ENCODE measurements at regions not wholly inside any gene's neighbourhood (a gene's known extent, or its start where the extent isn't known, plus 50 kb on each side); places are given as distances from the start of the nearest gene placed in this dataset.

GRCh38 chr6:169841907-169842606 is 90.6 kb downstream of the ERMARD start (continued):
- no peak for TF ChIP-seq IRF1 (CRISPR knock-in tag; IDR thresholded peaks at IDR 0.05)
- TF ChIP-seq, protein P1, sequence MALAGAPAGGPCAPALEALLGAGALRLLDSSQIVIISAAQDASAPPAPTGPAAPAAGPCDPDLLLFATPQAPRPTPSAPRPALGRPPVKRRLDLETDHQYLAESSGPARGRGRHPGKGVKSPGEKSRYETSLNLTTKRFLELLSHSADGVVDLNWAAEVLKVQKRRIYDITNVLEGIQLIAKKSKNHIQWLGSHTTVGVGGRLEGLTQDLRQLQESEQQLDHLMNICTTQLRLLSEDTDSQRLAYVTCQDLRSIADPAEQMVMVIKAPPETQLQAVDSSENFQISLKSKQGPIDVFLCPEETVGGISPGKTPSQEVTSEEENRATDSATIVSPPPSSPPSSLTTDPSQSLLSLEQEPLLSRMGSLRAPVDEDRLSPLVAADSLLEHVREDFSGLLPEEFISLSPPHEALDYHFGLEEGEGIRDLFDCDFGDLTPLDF (CRISPR knock-in tag; IDR thresholded peaks at IDR 0.05): no peak
- no peak for TF ChIP-seq IRF2 (CRISPR knock-in tag; IDR thresholded peaks at IDR 0.05; ENCODE audit: borderline replicate concordance, low read depth)
- TF ChIP-seq ZNF281 (CRISPR knock-in tag; IDR thresholded peaks at IDR 0.05): no peak
- TF ChIP-seq TP53 (CRISPR knock-in tag; IDR thresholded peaks at IDR 0.05): no peak
- TF ChIP-seq, protein P2, sequence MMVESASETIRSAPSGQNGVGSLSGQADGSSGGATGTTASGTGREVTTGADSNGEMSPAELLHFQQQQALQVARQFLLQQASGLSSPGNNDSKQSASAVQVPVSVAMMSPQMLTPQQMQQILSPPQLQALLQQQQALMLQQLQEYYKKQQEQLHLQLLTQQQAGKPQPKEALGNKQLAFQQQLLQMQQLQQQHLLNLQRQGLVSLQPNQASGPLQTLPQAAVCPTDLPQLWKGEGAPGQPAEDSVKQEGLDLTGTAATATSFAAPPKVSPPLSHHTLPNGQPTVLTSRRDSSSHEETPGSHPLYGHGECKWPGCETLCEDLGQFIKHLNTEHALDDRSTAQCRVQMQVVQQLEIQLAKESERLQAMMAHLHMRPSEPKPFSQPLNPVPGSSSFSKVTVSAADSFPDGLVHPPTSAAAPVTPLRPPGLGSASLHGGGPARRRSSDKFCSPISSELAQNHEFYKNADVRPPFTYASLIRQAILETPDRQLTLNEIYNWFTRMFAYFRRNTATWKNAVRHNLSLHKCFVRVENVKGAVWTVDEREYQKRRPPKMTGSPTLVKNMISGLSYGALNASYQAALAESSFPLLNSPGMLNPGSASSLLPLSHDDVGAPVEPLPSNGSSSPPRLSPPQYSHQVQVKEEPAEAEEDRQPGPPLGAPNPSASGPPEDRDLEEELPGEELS (CRISPR knock-in tag; IDR thresholded peaks at IDR 0.05): no peak
- TF ChIP-seq GTF2I (CRISPR knock-in tag; conservative IDR thresholded peaks at IDR 0.05): no peak
- TF ChIP-seq SOX15 (CRISPR knock-in tag; IDR thresholded peaks at IDR 0.05): no peak
- TF ChIP-seq ETV6 (CRISPR knock-in tag; IDR thresholded peaks at IDR 0.05): no peak
- no peak for TF ChIP-seq TEAD1 (CRISPR knock-in tag; IDR thresholded peaks at IDR 0.05)
- no peak for TF ChIP-seq ZNF512 (CRISPR knock-in tag; IDR thresholded peaks at IDR 0.05; ENCODE audit: borderline replicate concordance)

DNA sequence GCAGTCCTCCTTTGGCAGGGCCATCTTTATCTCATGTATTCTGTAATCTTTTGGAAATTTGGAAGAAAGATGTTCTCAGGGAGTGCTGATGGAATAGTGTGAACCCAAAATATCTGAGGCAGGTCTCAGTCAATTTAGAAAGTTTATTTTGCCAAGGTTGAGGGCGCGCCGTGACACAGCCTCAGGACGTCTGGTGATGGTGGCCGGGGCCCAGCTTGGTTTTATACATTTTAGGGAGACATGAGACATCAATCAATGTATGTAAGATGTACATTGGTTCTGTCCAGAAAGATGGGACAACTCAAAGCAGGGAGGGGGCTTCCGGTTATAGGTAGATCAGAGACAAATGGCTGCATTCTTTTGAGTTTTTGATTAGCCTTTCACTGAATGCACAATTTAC is 89.8 kb downstream of the ERMARD start:
- DNase-seq (ENCODE audit: low spot score) (no peak), ATAC-seq (no peak)
- H3K27ac Mint-ChIP-seq: no peak overlapping the region
- H3K27me3 Mint-ChIP-seq (ENCODE audit: low read depth): no peaks in the 10 kb centered on the region
- no peak overlapping the region for H3K4me3 Mint-ChIP-seq
- CTCF ChIA-PET: interaction anchor here (5.9 kb wide), 1 partner anchor 9 kb away, joined by 46 read pairs; no protein-coding TSS in a partner anchor
- no peaks in the 10 kb centered on the region for H3K4me1 Mint-ChIP-seq
- no peaks in the 10 kb centered on the region for H3K9me3 Mint-ChIP-seq
- POLR2A ChIA-PET: no interaction called here
- TF ChIP-seq GRHL2 (CRISPR knock-in tag; IDR thresholded peaks at IDR 0.05; ENCODE audit: insufficient replicate concordance, severe bottlenecking) (no peak), NR3C1 (CRISPR knock-in tag; conservative IDR thresholded peaks at IDR 0.05; ENCODE audit: low read depth) (no peak), ESRRA (CRISPR knock-in tag; IDR thresholded peaks at IDR 0.05; ENCODE audit: borderline replicate concordance) (no peak), GTF2I (CRISPR knock-in tag; conservative IDR thresholded peaks at IDR 0.05) (no peak), ZNF425 (CRISPR knock-in tag; conservative IDR thresholded peaks at IDR 0.05) (no peak), SMAD3 (CRISPR knock-in tag; IDR thresholded peaks at IDR 0.05; ENCODE audit: borderline replicate concordance) (no peak)
- TF ChIP-seq, protein P1 (CRISPR knock-in tag; IDR thresholded peaks at IDR 0.05): no peak
- H3K36me3 Mint-ChIP-seq: no peaks in the 10 kb centered on the region

All from WTC11 (cell line).